ENCODE measurements at regions not wholly inside any gene's neighbourhood (a gene's known extent, or its start where the extent isn't known, plus 50 kb on each side); places are given as distances from the start of the nearest gene placed in this dataset.
A peak's percentile ranks its signal among the peaks of the same experiment; 100 is the strongest.

GRCh38 chr2:225290757-225291400 is 108.6 kb upstream of the NYAP2 start:
- Histone ChIP-seq H3K4me1 (no peaks in the 10 kb centered on the region), H3K27ac (no peak overlapping the region), H3K27me3 (no peaks in the 10 kb centered on the region), H3K9me3 (peaks cover 0 to 18% (median 0%) of the 10 kb centered on the region in 11 donors), H3K36me3 (no peaks in the 10 kb centered on the region), H3K4me3 (no peak overlapping the region)
- DNase-seq (no peak), ATAC-seq (no peak)
- intact Hi-C loops (cut with DNase I): no loop called here
- no peak for TF ChIP-seq CTCF (IDR thresholded peaks at IDR 0.05)
- 58 to 61% methylated on average over 8 of the region's 8 CpGs for WGBS, 2 donors

- DNase-seq (no peak), ATAC-seq (no peak)
- WGBS, 2 donors: 73 to 78% methylated on average over 2 of the region's 2 CpGs
- no peak overlapping the region for H3K4me3 ChIP-seq
- no peak for TF ChIP-seq CTCF (IDR thresholded peaks at IDR 0.05)
- peaks cover 0 to 18% (median 0%) of the 10 kb centered on the region in 11 donors for H3K9me3 ChIP-seq
- H3K27me3 ChIP-seq: no peaks in the 10 kb centered on the region
- H3K4me1 ChIP-seq: no peaks in the 10 kb centered on the region
- intact Hi-C loops (cut with DNase I): loop anchor here in 2 of 10 donors (10.0 kb wide), 2 partner anchors 365 to 375 kb away; no protein-coding TSS in a partner anchor
- H3K27ac ChIP-seq: no peak overlapping the region
- no peaks in the 10 kb centered on the region for H3K36me3 ChIP-seq
Observed at GRCh38 chr2:225289659-225290058, 109.9 kb upstream of the NYAP2 start.

GRCh38 chr2:225288986-225289385 is 110.5 kb upstream of the NYAP2 start:
- H3K36me3 ChIP-seq: no peaks in the 10 kb centered on the region
- H3K27ac ChIP-seq: no peak overlapping the region
- peaks cover 0 to 18% (median 0%) of the 10 kb centered on the region in 11 donors for H3K9me3 ChIP-seq
- no peak overlapping the region for H3K4me3 ChIP-seq
- no peaks in the 10 kb centered on the region for H3K27me3 ChIP-seq
- WGBS, 2 donors: 80 to 86% methylated on average over 3 of the region's 3 CpGs
- DNase-seq (no peak), ATAC-seq (no peak)
- TF ChIP-seq CTCF (IDR thresholded peaks at IDR 0.05): no peak
- H3K4me1 ChIP-seq: no peaks in the 10 kb centered on the region
- intact Hi-C loops (cut with DNase I): loop anchor here in 2 of 10 donors (10.0 kb wide), 2 partner anchors 366 to 376 kb away; no protein-coding TSS in a partner anchor

- Histone ChIP-seq H3K36me3 (no peaks in the 10 kb centered on the region), H3K4me1 (no peaks in the 10 kb centered on the region), H3K27ac (no peak overlapping the region), H3K4me3 (no peak overlapping the region), H3K9me3 (peaks cover 0 to 32% (median 0%) of the 10 kb centered on the region in 11 donors), H3K27me3 (no peaks in the 10 kb centered on the region)
- 36 to 43% methylated on average over 4 of the region's 4 CpGs for WGBS, 2 donors
- peak in 7 of 9 donors; percentile 22 to 65 (median 34) for TF ChIP-seq CTCF (IDR thresholded peaks at IDR 0.05)
- intact Hi-C loops (cut with DNase I): loop anchor here in 3 of 10 donors (5.0 to 10.0 kb wide), 3 partner anchors 372 to 382 kb away; no protein-coding TSS in a partner anchor
- DNase-seq (no peak), ATAC-seq (no peak)
Observed at GRCh38 chr2:225282858-225283710, 116.4 kb upstream of the NYAP2 start.
